Immature natural killer cell (primary cell): ENCODE measurements at regions not wholly inside any gene's neighbourhood (a gene's known extent, or its start where the extent isn't known, plus 50 kb on each side); places are given as distances from the start of the nearest gene placed in this dataset.
"Not testable (repeated sequence)": the region's sequence is repeated elsewhere in the genome, so short reads cannot be mapped to it uniquely, and the experiment has no call there.

Experiments used
- DNase-seq, 3 donors: peaks; one replicate each; pipeline ENCODE4 v3.0.0; 2022; ENCODE audit warnings: mixed read lengths in 1 of 3
- H3K27ac Mint-ChIP-seq, 6 donors: one replicate each; pipeline ENCODE4 v1.8.0; 2020; ENCODE audit warnings: mixed read lengths in 6 of 6, mild to moderate bottlenecking in 5 of 6, inconsistent platforms in 4 of 6, moderate library complexity in 3 of 6
- H3K27me3 Mint-ChIP-seq, 3 donors: one replicate each; pipeline ENCODE4 v1.8.0; 2020 to 2021; ENCODE audit warnings: low read depth in 3 of 3, mild to moderate bottlenecking in 3 of 3, mixed read lengths in 3 of 3, moderate library complexity in 3 of 3, inconsistent platforms in 1 of 3
- H3K36me3 Mint-ChIP-seq, 3 donors: one replicate each; pipeline ENCODE4 v1.8.0; 2020; ENCODE audit warnings: mixed read lengths in 3 of 3, inconsistent platforms in 2 of 3, mild to moderate bottlenecking in 2 of 3
- H3K4me1 Mint-ChIP-seq, 2 donors: one replicate each; pipeline ENCODE4 v1.8.0; 2020; ENCODE audit warnings: inconsistent platforms in 2 of 2, mild to moderate bottlenecking in 2 of 2, mixed read lengths in 2 of 2, moderate library complexity in 1 of 2
- H3K4me3 Mint-ChIP-seq, 5 donors: one replicate each; pipeline ENCODE4 v1.8.0; 2020; ENCODE audit warnings: mild to moderate bottlenecking in 5 of 5, mixed read lengths in 5 of 5, inconsistent platforms in 3 of 5, moderate library complexity in 3 of 5
- H3K9me3 Mint-ChIP-seq, 6 donors: one replicate each; pipeline ENCODE4 v1.8.0; 2020; ENCODE audit warnings: mild to moderate bottlenecking in 6 of 6, mixed read lengths in 6 of 6, inconsistent platforms in 4 of 6, moderate library complexity in 3 of 6

DNA sequence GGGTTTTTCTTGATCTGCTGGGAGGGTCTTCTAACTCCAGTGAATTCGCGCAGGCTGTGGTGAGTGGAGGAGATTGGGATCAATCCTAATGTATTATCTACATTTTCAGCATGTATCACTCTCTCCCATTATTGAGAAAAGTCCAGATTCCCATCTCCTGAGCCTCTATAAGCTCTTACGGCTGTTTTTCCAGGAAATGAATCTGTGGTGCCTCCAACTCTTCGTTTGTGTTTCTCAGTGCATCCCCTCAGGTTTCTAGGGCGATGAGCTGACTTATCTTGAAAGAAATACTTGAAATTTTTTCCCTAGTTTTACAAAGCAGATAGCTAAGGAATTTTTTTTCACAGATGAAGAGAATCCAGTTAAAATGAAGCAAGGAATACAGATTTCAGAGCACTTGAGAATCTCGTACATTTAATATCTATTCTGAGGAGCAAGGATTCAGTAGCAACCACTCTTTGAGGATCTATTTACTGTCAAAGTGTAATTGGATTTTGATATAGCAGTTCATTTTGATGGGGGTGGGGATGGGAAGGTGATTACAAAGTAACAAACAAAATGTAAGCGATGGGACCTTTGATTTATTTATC lies 138.7 kb downstream of the BRMS1L start:
- H3K27me3 Mint-ChIP-seq: peaks cover 2 to 8% (median 3%) of the 10 kb centered on the region in 3 donors
- no peaks in the 10 kb centered on the region for H3K36me3 Mint-ChIP-seq
- no peak overlapping the region for H3K27ac Mint-ChIP-seq
- no peak for DNase-seq
- H3K4me1 Mint-ChIP-seq: no peaks in the 10 kb centered on the region
- peaks cover 0 to 3% (median 0%) of the 10 kb centered on the region in 6 donors for H3K9me3 Mint-ChIP-seq
- no peak overlapping the region for H3K4me3 Mint-ChIP-seq

DNA sequence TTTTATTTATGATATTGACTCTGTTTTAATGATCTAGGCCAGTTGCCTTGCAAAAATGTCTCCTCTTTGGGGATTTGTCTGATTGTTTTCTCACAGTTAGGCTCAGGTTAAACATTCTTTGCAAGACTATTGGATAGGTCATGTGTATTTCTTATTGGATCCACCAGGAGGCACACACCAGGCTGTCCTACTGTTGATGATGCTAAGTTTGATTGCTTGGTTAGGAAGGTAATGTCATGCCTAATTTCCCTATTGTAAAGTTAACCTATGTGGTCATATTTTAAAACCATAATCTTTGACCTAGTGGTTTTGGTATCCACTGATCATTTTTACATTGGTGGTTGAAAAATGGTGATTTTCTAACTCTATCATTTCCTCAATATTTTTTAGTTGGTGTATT lies 137.1 kb downstream of the BRMS1L start:
- no peak for DNase-seq
- no peak overlapping the region for H3K4me3 Mint-ChIP-seq
- H3K27ac Mint-ChIP-seq: no peak overlapping the region
- H3K4me1 Mint-ChIP-seq: no peaks in the 10 kb centered on the region
- no peaks in the 10 kb centered on the region for H3K36me3 Mint-ChIP-seq
- peaks cover 0 to 4% (median 3%) of the 10 kb centered on the region in 3 donors for H3K27me3 Mint-ChIP-seq
- H3K9me3 Mint-ChIP-seq: peaks cover 0 to 3% (median 0%) of the 10 kb centered on the region in 6 donors

DNA sequence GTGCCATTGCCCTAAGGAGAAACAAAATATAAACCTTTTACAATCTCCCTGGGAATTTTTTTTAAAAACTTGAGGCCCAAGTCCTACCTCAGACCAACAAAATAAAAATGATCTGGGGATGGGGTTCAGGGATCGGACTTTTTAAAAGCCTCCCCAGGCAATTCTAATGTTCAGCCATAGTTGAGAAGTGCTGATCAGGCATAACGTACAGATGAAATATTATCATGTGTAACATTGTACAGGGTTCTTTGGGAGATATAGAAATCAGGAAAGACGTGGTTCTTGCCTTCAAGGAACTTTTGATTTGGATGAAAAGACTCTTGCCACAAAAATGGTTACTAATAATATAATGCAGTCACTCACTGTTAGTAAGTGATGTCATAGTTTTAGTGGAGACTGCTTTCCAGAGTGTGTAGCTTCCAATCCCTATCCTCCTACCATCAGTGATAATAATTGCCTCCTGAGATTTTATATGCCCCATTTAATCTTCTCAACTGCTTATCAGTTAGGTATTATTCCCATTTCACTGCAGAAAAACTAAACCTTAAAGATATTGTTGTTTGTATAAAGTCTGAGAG lies 135.6 kb downstream of the BRMS1L start:
- H3K4me1 Mint-ChIP-seq: no peaks in the 10 kb centered on the region
- DNase-seq: no peak
- no peak overlapping the region for H3K27ac Mint-ChIP-seq
- H3K4me3 Mint-ChIP-seq: no peak overlapping the region
- H3K27me3 Mint-ChIP-seq: peaks cover 0 to 4% (median 2%) of the 10 kb centered on the region in 3 donors
- H3K36me3 Mint-ChIP-seq: no peaks in the 10 kb centered on the region
- H3K9me3 Mint-ChIP-seq: no peaks in the 10 kb centered on the region

DNA sequence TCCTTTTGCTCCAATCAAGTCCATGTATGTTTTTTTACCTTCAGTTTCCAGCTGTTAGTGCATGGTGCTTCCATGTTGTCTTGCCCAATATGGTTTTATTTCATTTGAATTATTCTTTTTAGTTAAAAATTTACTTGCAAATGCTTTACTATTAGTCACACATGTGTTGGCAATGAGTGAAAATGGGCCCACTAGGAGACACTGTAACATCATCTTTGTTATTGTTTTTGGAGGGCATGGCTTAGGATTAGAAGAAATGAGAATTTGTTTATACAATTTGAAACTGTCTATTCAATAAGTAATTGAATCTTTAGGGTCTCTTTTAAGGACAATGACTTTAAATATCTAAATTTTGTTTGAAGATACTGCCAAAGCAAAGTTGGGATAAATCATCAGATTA lies 133.7 kb downstream of the BRMS1L start:
- Mint-ChIP-seq H3K27me3 (peaks cover 0 to 4% (median 2%) of the 10 kb centered on the region in 3 donors), H3K9me3 (no peaks in the 10 kb centered on the region), H3K27ac (no peak overlapping the region), H3K36me3 (no peaks in the 10 kb centered on the region), H3K4me3 (no peak overlapping the region), H3K4me1 (no peaks in the 10 kb centered on the region)
- DNase-seq: no peak

DNA sequence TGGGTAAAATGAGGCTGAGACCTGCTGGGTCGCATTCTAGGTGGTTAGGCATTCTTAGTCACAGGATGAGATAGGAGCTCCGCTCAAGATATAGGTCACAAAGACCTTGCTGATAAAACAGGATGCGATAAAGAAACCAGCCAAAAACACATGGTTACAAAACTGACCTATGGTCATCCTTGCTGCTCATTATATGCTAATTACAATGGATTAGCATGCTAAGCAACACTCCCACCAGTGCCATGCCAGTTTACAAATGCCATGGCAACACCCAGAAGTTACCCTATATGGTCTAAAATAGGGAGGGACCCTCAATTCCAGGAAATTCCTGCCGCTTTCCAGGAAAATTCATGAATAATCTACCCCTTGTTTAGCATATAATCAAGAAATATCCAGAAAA lies 132.4 kb downstream of the BRMS1L start:
- Mint-ChIP-seq H3K27ac (no peak overlapping the region), H3K4me1 (no peaks in the 10 kb centered on the region), H3K36me3 (no peaks in the 10 kb centered on the region), H3K27me3 (peaks cover 0 to 4% (median 2%) of the 10 kb centered on the region in 3 donors), H3K4me3 (no peak overlapping the region), H3K9me3 (no peaks in the 10 kb centered on the region)
- DNase-seq: no peak

DNA sequence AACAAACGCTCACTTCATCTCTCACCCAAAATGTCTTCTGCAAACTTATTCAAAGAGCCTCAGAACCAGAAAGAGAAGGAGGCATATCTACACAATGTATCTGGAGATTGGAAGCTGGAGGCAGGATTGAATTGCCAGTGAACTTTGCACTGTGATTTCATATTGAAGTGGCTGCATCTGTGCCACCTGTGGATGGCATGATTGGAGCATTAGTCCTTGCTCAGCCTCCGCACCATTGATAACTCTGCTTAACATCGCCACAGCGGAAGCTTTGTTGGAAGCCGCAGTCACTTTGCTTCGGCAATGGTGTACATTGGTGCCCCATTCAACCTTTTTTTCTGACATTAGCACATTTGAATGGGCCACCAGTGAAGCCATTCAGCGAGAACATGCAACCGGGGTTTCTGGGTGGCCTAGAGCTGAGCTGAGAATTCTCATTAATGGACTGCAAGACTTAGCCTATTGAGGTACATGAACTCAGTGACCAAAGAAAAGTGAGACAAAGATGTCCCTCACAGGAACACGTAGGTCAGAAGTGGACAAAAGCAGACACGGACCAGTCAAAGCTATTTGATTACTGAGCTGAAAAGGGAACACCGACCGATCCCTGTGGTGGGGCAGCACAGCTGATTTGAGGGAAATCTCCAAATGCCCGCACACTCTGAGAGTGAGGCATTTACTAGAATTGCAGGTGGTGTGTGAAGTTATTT lies 130.4 kb downstream of the BRMS1L start:
- Mint-ChIP-seq H3K27me3 (peaks cover 0 to 5% (median 4%) of the 10 kb centered on the region in 3 donors), H3K4me3 (no peak overlapping the region), H3K27ac (no peak overlapping the region), H3K36me3 (no peaks in the 10 kb centered on the region), H3K4me1 (no peaks in the 10 kb centered on the region), H3K9me3 (peaks cover 0 to 3% (median 0%) of the 10 kb centered on the region in 6 donors)
- no peak for DNase-seq

DNA sequence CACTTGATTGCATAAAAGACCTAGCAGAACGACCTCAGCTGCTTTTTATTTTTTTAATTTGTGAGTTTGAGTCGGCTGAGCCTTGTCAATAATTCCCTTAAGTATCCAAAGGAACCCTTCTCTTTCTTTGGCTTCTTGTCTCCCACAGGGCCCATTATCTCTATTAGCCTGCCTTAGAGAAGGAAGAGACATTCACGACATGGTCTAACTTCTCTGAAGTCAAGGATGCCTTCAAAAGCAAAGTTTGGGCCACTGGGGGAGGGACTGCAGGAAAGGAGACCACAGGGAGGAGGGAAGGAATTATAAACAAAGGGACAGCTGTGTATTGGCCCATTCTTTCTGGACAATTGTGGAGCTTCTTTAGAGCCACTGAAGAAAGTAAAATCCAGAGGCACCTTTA lies 126.4 kb downstream of the BRMS1L start:
- no peak overlapping the region for H3K27ac Mint-ChIP-seq

DNA sequence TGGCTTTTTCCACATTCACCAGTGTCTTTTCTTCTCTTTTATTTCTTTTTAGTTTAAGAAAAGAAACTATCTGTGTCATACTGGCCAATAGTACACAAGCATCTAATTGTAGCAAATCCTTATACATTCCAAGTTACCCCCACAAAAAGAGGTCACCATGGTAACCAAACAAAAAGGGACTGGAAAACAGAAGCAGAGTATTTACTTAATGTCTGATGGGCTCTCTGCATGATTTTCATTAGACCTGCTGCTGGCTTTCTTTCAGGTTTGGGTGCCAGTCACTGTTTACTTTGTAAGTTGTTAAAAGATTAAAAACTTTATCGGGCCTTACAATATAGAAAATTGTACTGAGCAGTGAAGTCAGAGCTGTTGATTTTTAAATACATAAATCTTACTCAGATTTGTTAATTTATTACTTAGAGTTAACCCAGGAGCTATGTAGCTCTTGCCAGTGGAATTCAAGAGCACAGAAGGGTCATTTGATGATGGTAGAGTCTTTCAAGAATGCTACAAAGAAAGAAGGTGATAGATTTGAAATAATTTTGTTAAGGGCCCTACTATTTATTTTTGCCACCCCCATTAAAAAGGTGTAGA lies 123.9 kb downstream of the BRMS1L start:
- H3K4me1 Mint-ChIP-seq: no peaks in the 10 kb centered on the region
- DNase-seq: no peak
- H3K27ac Mint-ChIP-seq: no peak overlapping the region
- H3K9me3 Mint-ChIP-seq: peaks cover 0 to 3% (median 0%) of the 10 kb centered on the region in 6 donors
- H3K36me3 Mint-ChIP-seq: no peaks in the 10 kb centered on the region
- no peak overlapping the region for H3K4me3 Mint-ChIP-seq
- peaks cover 0 to 5% (median 0%) of the 10 kb centered on the region in 3 donors for H3K27me3 Mint-ChIP-seq

More for the DNA sequence above, 126.4 kb downstream of the BRMS1L start:
- H3K27me3 Mint-ChIP-seq: peaks cover 0 to 5% (median 0%) of the 10 kb centered on the region in 3 donors
- H3K9me3 Mint-ChIP-seq: peaks cover 0 to 3% (median 0%) of the 10 kb centered on the region in 6 donors
- DNase-seq: no peak
- H3K4me3 Mint-ChIP-seq: no peak overlapping the region
- no peaks in the 10 kb centered on the region for H3K36me3 Mint-ChIP-seq
- no peaks in the 10 kb centered on the region for H3K4me1 Mint-ChIP-seq

DNA sequence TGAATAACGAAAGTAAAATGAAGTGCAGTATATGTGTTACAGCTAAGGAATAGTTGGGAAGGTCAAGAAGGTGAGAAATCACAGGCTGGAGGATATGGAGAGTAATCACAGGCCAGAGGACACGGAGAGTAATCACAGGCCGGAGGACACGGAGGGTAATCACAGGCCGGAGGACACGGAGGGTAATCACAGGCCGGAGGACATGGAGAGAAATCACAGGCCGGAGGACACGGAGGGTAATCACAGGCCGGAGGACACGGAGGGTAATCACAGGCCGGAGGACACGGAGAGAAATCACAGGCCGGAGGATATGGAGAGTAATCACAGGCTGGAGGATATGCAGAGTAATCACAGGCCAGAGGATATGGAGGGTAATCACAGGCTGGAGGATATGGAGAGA lies 121.8 kb downstream of the BRMS1L start:
- not testable (repeated sequence) for H3K4me3 Mint-ChIP-seq, H3K27me3 Mint-ChIP-seq, H3K36me3 Mint-ChIP-seq, H3K9me3 Mint-ChIP-seq, H3K27ac Mint-ChIP-seq, H3K4me1 Mint-ChIP-seq, DNase-seq

DNA sequence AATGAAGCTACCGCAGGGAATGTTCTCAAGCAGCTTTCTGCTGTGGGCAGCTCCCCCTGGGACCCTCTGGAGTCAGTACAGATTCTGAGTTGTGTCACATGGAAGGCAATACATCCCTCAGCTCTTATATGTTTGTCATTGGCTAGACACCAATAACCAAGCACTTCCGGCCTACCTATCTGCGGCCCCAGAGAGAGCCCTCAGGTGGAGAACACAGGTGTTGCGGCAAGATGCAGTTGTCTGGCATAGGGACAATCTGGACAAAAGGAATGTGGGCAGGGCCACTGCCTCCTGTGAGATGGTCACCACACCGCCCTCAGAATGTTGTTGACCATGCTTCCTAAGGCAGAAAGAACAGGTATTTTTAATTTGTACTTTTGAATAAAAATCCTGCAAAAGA lies 118.7 kb downstream of the BRMS1L start:
- no peaks in the 10 kb centered on the region for H3K9me3 Mint-ChIP-seq
- peaks cover 0 to 2% (median 1%) of the 10 kb centered on the region in 3 donors for H3K27me3 Mint-ChIP-seq
- H3K36me3 Mint-ChIP-seq: no peaks in the 10 kb centered on the region
- no peak for DNase-seq
- no peak overlapping the region for H3K27ac Mint-ChIP-seq
- no peak overlapping the region for H3K4me3 Mint-ChIP-seq
- H3K4me1 Mint-ChIP-seq: no peaks in the 10 kb centered on the region

DNA sequence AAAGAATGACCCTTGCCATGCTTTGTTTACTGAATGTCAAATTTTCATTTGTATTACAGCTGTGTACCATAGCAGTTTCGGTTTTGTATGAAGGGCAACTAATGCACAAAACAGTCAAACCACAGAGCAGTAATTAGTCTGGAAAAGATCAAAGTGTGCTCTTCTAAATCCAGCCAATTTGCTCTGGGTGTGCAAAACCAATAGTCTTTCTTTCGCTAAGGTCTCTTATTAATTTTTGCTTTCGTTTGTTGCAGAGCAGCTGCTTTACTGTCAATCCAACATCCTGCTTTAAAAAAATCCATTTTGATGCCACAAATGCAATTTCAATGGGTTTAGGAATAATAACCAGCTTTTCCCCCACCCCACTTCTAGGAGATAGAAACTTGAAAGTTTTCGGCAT lies 114.2 kb downstream of the BRMS1L start:
- H3K27ac Mint-ChIP-seq: no peak overlapping the region
- no peaks in the 10 kb centered on the region for H3K4me1 Mint-ChIP-seq
- no peak overlapping the region for H3K4me3 Mint-ChIP-seq
- peaks cover 1 to 6% (median 3%) of the 10 kb centered on the region in 3 donors for H3K27me3 Mint-ChIP-seq
- no peaks in the 10 kb centered on the region for H3K36me3 Mint-ChIP-seq
- DNase-seq: no peak
- H3K9me3 Mint-ChIP-seq: peaks cover 0 to under 1% (median 0%) of the 10 kb centered on the region in 6 donors

DNA sequence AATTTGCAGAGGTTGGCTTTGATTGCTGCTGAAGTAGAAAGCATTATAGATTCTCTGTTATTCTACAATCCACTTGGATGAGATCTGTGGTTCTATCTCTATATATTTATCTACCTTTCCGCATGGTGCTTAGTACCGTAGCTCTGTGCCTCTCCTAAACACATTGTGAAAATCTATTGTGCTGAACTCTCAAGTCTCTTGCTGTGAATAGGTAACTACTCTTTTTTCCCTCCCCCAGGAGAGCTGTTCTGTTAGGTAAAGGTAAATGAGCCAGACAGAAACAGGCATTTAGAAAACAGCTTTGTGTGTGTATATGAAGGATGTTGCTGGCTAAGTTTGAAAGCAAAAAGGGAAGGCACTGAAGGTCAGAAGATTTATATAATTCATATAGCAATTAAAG lies 112.6 kb downstream of the BRMS1L start:
- H3K9me3 Mint-ChIP-seq: peaks cover 0 to 1% (median 0%) of the 10 kb centered on the region in 6 donors
- DNase-seq: no peak
- H3K27ac Mint-ChIP-seq: no peak overlapping the region
- H3K4me3 Mint-ChIP-seq: no peak overlapping the region
- no peaks in the 10 kb centered on the region for H3K4me1 Mint-ChIP-seq
- H3K27me3 Mint-ChIP-seq: peaks cover 3 to 7% (median 4%) of the 10 kb centered on the region in 3 donors
- H3K36me3 Mint-ChIP-seq: no peaks in the 10 kb centered on the region

DNA sequence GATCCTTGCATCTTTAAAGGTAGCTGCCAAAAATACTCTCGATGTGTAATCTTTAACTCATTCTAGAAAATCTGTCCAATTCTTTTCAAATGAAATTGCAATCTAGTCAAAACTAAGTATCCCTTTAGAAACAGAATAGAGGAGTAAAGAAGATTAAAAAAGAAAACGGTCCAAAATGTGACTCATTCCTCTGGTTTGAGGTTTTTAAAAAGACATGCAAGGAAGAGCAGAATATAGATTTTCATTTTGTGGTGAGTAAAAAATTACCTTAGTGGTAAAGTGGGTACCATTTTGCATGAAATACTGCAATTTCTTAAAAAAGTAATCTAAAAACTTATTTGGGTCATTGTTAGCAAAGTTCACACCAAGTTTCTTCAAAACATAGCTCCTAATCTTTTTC lies 108.4 kb downstream of the BRMS1L start:
- Mint-ChIP-seq H3K27me3 (peaks cover 3 to 9% (median 4%) of the 10 kb centered on the region in 3 donors), H3K4me1 (peaks cover 4 to 13% of the 10 kb centered on the region in 2 donors), H3K27ac (no peak overlapping the region), H3K9me3 (peaks cover 0 to 2% (median 0%) of the 10 kb centered on the region in 6 donors), H3K36me3 (no peaks in the 10 kb centered on the region), H3K4me3 (no peak overlapping the region)
- no peak for DNase-seq

DNA sequence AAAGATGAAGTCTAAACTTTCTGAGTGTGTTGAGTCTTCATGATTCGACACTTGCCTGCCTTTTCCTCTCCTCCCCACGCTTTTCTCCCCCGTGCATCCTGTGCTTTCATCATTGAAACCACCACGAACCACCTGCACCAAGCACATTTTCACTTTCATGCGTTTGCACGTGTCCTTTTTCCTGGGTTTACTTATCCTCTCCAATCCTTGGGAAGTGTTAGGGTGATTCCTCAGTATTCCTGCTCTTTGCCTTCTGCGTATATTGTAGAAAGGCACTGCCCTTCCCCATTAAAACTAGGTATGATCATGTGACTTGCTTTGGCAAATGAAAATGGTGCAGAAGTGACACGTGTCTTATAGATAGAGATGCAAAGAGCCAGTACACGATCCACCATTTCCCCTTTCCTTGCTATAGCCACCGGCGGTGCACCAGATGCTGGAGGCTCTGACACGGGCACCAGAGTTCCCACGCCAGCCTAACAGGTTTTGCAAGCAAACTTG lies 106.6 kb downstream of the BRMS1L start:
- Mint-ChIP-seq H3K9me3 (peaks cover 0 to 4% (median 0%) of the 10 kb centered on the region in 6 donors), H3K27ac (peak overlapping the region in 1 of 6 donors; percentile 53), H3K4me1 (peaks cover 4 to 13% of the 10 kb centered on the region in 2 donors), H3K4me3 (peak overlapping the region; percentile 25 to 50 (median 42)), H3K36me3 (no peaks in the 10 kb centered on the region), H3K27me3 (peaks cover 2 to 9% (median 4%) of the 10 kb centered on the region in 3 donors)
- no peak for DNase-seq
